Gastrocnemius medialis (tissue), 4 donors: ENCODE measurements at regions not wholly inside any gene's neighbourhood (a gene's known extent, or its start where the extent isn't known, plus 50 kb on each side); places are given as distances from the start of the nearest gene placed in this dataset.
A peak's percentile ranks its signal among the peaks of the same experiment; 100 is the strongest.

Experiments
- ATAC-seq, 2 donors: fragments of 150-250 bp; one replicate each; pipeline ENCODE4 v1.9.1; 2016
- DNase-seq, 2 donors: peaks; one replicate each; pipeline ENCODE4 v3.0.0-alpha.2; 2019
- H3K27ac ChIP-seq, 4 donors: fragments of 200-600 bp; sonication (generic); 1 replicate in 1 of 4; 2 replicates in 3 of 4; pipeline ENCODE4 v1.5.1; 2016 to 2018; ENCODE audit warnings: mild to moderate bottlenecking in 2 of 4, moderate library complexity in 1 of 4
- H3K27me3 ChIP-seq, 3 donors: fragments of 200-600 bp; sonication (generic) in 2 of 3; 1 replicate in 1 of 3; 2 replicates in 2 of 3; pipeline versions ENCODE4 v1.5.1 to v1.6.0; 2016 to 2019; ENCODE audit warnings: mild to moderate bottlenecking in 1 of 3, moderate library complexity in 1 of 3
- H3K36me3 ChIP-seq, 2 donors: fragments of 200-600 bp; sonication (generic) in 1 of 2; one replicate each; pipeline ENCODE4 v1.5.1; 2017 to 2018
- H3K4me1 ChIP-seq, 2 donors: fragments of 200-600 bp; sonication (generic) in 1 of 2; one replicate each; pipeline ENCODE4 v1.5.1; 2016 to 2017; ENCODE audit warnings: mild to moderate bottlenecking in 2 of 2
- H3K4me3 ChIP-seq, 4 donors: fragments of 200-600 bp; sonication (generic) in 3 of 4; 1 replicate in 1 of 4; 2 replicates in 3 of 4; pipeline ENCODE4 v1.5.1; 2016 to 2019; ENCODE audit warnings: mild to moderate bottlenecking in 2 of 4
- H3K9me3 ChIP-seq, 3 donors: fragments of 200-600 bp; sonication (generic) in 2 of 3; 1 replicate in 1 of 3; 2 replicates in 2 of 3; pipeline ENCODE4 v1.5.1; 2016 to 2019
- CTCF ChIP-seq, 5 experiments: fragments of 450-650 bp in 3 of 5; fragments of 200-600 bp in 2 of 5; sonication (generic) in 2 of 5; IDR thresholded peaks in 4 of 5; conservative IDR thresholded peaks in 1 of 5; 1 replicate in 4 of 5; 2 replicates in 1 of 5; pipeline ENCODE4 v1.5.1; 2016 to 2019; ENCODE audit warnings: antibody characterized with exemption in 5 of 5, mild to moderate bottlenecking in 3 of 5, moderate library complexity in 3 of 5
- POLR2A ChIP-seq, 2 donors: fragments of 450-650 bp; IDR thresholded peaks; one replicate each; pipeline ENCODE4 v1.6.1; 2017; ENCODE audit warnings: antibody characterized with exemption in 2 of 2, mild to moderate bottlenecking in 2 of 2, moderate library complexity in 2 of 2
- in situ Hi-C, 4 donors: fragments of 200-750 bp; cut with MboI; loops; one replicate each; pipeline versions ENCODE4 v1.15.0 to v1.8.0; 2017; ENCODE audit warnings: low sequenced_read_pairs in 4 of 4
- intact Hi-C: fragments of 100-400 bp; cut with DNase I; formaldehyde crosslinking; loops from one replicate; pipeline ENCODE4 v1.15.1; 2023; ENCODE audit warnings: low total_unique reads

- Histone ChIP-seq H3K27me3 (no peaks in the 10 kb centered on the region), H3K27ac (no peak overlapping the region), H3K4me1 (peaks cover 6 to 10% of the 10 kb centered on the region in 2 donors), H3K4me3 (no peak overlapping the region), H3K9me3 (no peaks in the 10 kb centered on the region), H3K36me3 (no peaks in the 10 kb centered on the region)
- intact Hi-C loops (no loop called here), in situ Hi-C loops (no loop called here)
- TF ChIP-seq CTCF (IDR thresholded peaks at IDR 0.05 in 4 of 5, conservative IDR thresholded peaks at IDR 0.05 in 1 of 5) (no peak), POLR2A (IDR thresholded peaks at IDR 0.05) (no peak)
- no peak for DNase-seq
- ATAC-seq = no peak
Observed at GRCh38 chrX:8052909-8053308, 118.2 kb downstream of the VCX2 start.

- in situ Hi-C loops (no loop called here), intact Hi-C loops (no loop called here)
- Histone ChIP-seq H3K9me3 (no peaks in the 10 kb centered on the region), H3K27ac (peak overlapping the region in 1 of 4 donors; percentile 33), H3K27me3 (no peaks in the 10 kb centered on the region), H3K36me3 (no peaks in the 10 kb centered on the region), H3K4me3 (peak overlapping the region in 1 of 4 donors; percentile 17), H3K4me1 (peaks cover 6 to 10% of the 10 kb centered on the region in 2 donors)
- TF ChIP-seq CTCF (IDR thresholded peaks at IDR 0.05 in 4 of 5, conservative IDR thresholded peaks at IDR 0.05 in 1 of 5) (no peak), POLR2A (IDR thresholded peaks at IDR 0.05) (no peak)
- ATAC-seq = peak; percentile 46 to 56
- no peak for DNase-seq
Observed at GRCh38 chrX:8049827-8050226, 121.2 kb downstream of the VCX2 start.

GRCh38 chrX:8048466-8048865, 121.3 kb upstream of the PNPLA4 start:
- DNase-seq (no peak), ATAC-seq (no peak)
- no peak for TF ChIP-seq POLR2A (IDR thresholded peaks at IDR 0.05)
- Histone ChIP-seq H3K36me3 (no peaks in the 10 kb centered on the region), H3K27me3 (no peaks in the 10 kb centered on the region), H3K4me1 (peaks cover 6 to 10% of the 10 kb centered on the region in 2 donors), H3K4me3 (no peak overlapping the region), H3K27ac (no peak overlapping the region), H3K9me3 (no peaks in the 10 kb centered on the region)
- intact Hi-C loops = no loop called here
- in situ Hi-C loops = no loop called here

GRCh38 chrX:8044947-8045346, 117.7 kb upstream of the PNPLA4 start:
- H3K9me3 ChIP-seq = no peaks in the 10 kb centered on the region
- ATAC-seq = no peak
- H3K4me1 ChIP-seq = peaks cover 4 to 8% of the 10 kb centered on the region in 2 donors
- intact Hi-C loops (no loop called here), in situ Hi-C loops (no loop called here)
- no peak for TF ChIP-seq CTCF (IDR thresholded peaks at IDR 0.05 in 4 of 5, conservative IDR thresholded peaks at IDR 0.05 in 1 of 5)
- TF ChIP-seq POLR2A (IDR thresholded peaks at IDR 0.05) = no peak
- H3K36me3 ChIP-seq = no peaks in the 10 kb centered on the region
- DNase-seq = no peak
- H3K4me3 ChIP-seq = no peak overlapping the region
- no peaks in the 10 kb centered on the region for H3K27me3 ChIP-seq
- H3K27ac ChIP-seq = no peak overlapping the region

GRCh38 chrX:8043546-8043945, 116.3 kb upstream of the PNPLA4 start:
- no peaks in the 10 kb centered on the region for H3K9me3 ChIP-seq
- intact Hi-C loops = no loop called here
- no peak for ATAC-seq
- H3K4me3 ChIP-seq = no peak overlapping the region
- no peak overlapping the region for H3K27ac ChIP-seq
- in situ Hi-C loops = no loop called here
- DNase-seq = no peak
- no peaks in the 10 kb centered on the region for H3K4me1 ChIP-seq
- H3K27me3 ChIP-seq = no peaks in the 10 kb centered on the region
- no peaks in the 10 kb centered on the region for H3K36me3 ChIP-seq
- no peak for TF ChIP-seq POLR2A (IDR thresholded peaks at IDR 0.05)
- no peak for TF ChIP-seq CTCF (IDR thresholded peaks at IDR 0.05 in 4 of 5, conservative IDR thresholded peaks at IDR 0.05 in 1 of 5)
